Uterus (tissue), 3 donors: ENCODE measurements at regions not wholly inside any gene's neighbourhood (a gene's known extent, or its start where the extent isn't known, plus 50 kb on each side); places are given as distances from the start of the nearest gene placed in this dataset.

Experiments
- DNase-seq, 2 donors: peaks; one replicate each; pipeline ENCODE4 v3.0.0-alpha.2; 2019 to 2020
- H3K27ac ChIP-seq, 2 donors: fragments of 200-600 bp; sonication (generic); 1 replicate in 1 of 2; 2 replicates in 1 of 2; pipeline ENCODE4 v1.5.1; 2016 to 2018
- H3K27me3 ChIP-seq, 2 donors: fragments of 200-600 bp; sonication (generic); one replicate each; pipeline ENCODE4 v1.5.1; 2018 to 2019; ENCODE audit warnings: control low read depth in 1 of 2
- H3K36me3 ChIP-seq, 2 donors: fragments of 200-600 bp; sonication (generic); one replicate each; pipeline ENCODE4 v1.5.1; 2019; ENCODE audit warnings: control low read depth in 1 of 2
- H3K4me1 ChIP-seq, 2 donors: fragments of 200-600 bp; sonication (generic); one replicate each; pipeline ENCODE4 v1.5.1; 2018 to 2019; ENCODE audit warnings: control low read depth in 1 of 2
- H3K4me3 ChIP-seq, 2 donors: fragments of 200-600 bp; sonication (generic); 1 replicate in 1 of 2; 2 replicates in 1 of 2; pipeline ENCODE4 v1.5.1; 2018 to 2019; ENCODE audit warnings: mild to moderate bottlenecking in 1 of 2
- H3K9me3 ChIP-seq, 2 donors: fragments of 200-600 bp; sonication (generic); one replicate each; pipeline ENCODE4 v1.5.1; 2019; ENCODE audit warnings: control low read depth in 1 of 2
- CTCF ChIP-seq, 4 experiments: fragments of 200-600 bp in 2 of 4; fragments of 450-650 bp in 2 of 4; sonication (generic) in 2 of 4; IDR thresholded peaks; one replicate each; pipeline ENCODE4 v1.5.1; 2016 to 2019; ENCODE audit warnings: antibody characterized with exemption in 4 of 4, mild to moderate bottlenecking in 2 of 4, moderate library complexity in 1 of 4
- POLR2A ChIP-seq, 2 donors: fragments of 450-650 bp; IDR thresholded peaks; one replicate each; pipeline ENCODE4 v1.6.1; 2016; ENCODE audit warnings: antibody characterized with exemption in 2 of 2, mild to moderate bottlenecking in 1 of 2, moderate library complexity in 1 of 2
- intact Hi-C: fragments of 100-400 bp; cut with DNase I; formaldehyde crosslinking; loops from one replicate; pipeline ENCODE4 v1.15.1; 2023; ENCODE audit warnings: low total_unique reads
- donor health status: DM: yes; HTN: yes; CAD: no.

DNA sequence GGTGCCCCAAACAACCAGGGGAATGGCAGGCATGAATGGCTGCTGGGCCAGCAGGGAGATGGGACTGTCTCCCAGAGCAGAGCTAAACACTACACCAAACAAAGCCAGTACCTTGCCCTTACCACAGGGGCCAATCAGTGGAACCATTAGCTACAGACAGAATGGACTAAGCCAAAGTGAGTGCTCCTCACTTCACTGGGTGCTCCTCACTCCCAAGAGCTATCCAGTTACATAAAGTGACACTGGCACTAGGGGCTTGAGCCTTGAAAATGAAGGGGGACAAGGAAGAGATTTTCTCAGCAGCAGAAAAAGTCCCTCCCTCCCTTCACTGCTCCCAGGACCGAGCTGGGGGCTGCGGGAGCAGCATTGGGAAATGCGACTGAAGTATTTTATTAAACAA, 110.9 kb upstream of the SHB start:
- intact Hi-C loops: loop anchor here (10.0 kb wide), 1 partner anchor 55 kb away; no protein-coding TSS in a partner anchor

DNA sequence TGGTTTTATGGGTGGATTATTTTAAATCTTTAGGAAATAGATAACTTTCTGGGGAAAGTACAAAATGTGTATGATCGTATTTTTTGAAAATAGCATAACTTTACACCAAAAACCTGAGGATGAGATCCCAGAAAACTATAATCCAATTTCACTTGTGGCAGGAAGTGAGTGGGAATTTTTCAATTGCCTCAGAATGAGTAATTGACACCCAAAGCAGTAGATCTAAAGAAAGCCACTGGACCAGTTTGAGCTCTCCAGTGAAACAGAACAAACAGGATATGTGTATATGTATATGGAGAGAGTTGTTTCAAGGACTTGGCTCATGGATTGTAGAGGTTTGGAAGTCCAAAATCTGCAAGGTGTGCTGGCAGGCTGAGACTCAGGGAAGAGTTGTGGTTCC, 109.2 kb upstream of the SHB start:
- H3K4me3 ChIP-seq: no peak overlapping the region
- H3K36me3 ChIP-seq: no peaks in the 10 kb centered on the region
- TF ChIP-seq CTCF (IDR thresholded peaks at IDR 0.05) (no peak), POLR2A (IDR thresholded peaks at IDR 0.05) (no peak)
- intact Hi-C loops: no loop called here
- no peak overlapping the region for H3K27ac ChIP-seq
- no peaks in the 10 kb centered on the region for H3K4me1 ChIP-seq
- no peaks in the 10 kb centered on the region for H3K27me3 ChIP-seq
- no peak for DNase-seq
- no peaks in the 10 kb centered on the region for H3K9me3 ChIP-seq

More for the DNA sequence above, 110.9 kb upstream of the SHB start:
- no peaks in the 10 kb centered on the region for H3K36me3 ChIP-seq
- no peak for DNase-seq
- H3K9me3 ChIP-seq: no peaks in the 10 kb centered on the region
- H3K4me3 ChIP-seq: no peak overlapping the region
- TF ChIP-seq CTCF (IDR thresholded peaks at IDR 0.05) (no peak), POLR2A (IDR thresholded peaks at IDR 0.05) (no peak)
- no peaks in the 10 kb centered on the region for H3K4me1 ChIP-seq
- no peak overlapping the region for H3K27ac ChIP-seq
- H3K27me3 ChIP-seq: no peaks in the 10 kb centered on the region

- TF ChIP-seq POLR2A (IDR thresholded peaks at IDR 0.05): no peak
- no peak for TF ChIP-seq CTCF (IDR thresholded peaks at IDR 0.05)
- Histone ChIP-seq H3K4me1 (no peaks in the 10 kb centered on the region), H3K27ac (no peak overlapping the region), H3K36me3 (no peaks in the 10 kb centered on the region), H3K9me3 (no peaks in the 10 kb centered on the region), H3K27me3 (no peaks in the 10 kb centered on the region), H3K4me3 (no peak overlapping the region)
- DNase-seq: no peak
- intact Hi-C loops: no loop called here
Observed at GRCh38 chr9:38177680-38178079, 108.7 kb upstream of the SHB start.

DNA sequence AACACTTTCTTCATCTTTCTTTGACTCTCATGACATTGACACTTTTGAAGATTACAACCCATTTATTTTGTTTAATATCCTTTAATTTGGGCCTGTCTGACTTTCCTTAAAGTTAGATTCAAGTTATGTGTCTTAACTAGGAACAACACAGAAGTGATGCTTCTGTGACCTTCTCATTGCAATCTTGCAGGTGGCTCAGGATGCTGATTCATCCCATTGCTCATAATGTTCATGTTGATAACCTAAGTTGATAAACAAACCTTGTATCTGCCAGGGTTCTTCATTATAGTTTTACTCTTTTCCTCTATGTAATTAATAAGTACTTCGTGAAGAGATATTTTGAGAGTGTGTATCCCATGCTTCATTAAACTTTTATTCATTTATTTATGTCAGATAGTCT, 107.2 kb upstream of the SHB start:
- no peak for DNase-seq
- intact Hi-C loops: no loop called here
- Histone ChIP-seq H3K4me3 (no peak overlapping the region), H3K4me1 (no peaks in the 10 kb centered on the region), H3K27me3 (no peaks in the 10 kb centered on the region), H3K27ac (no peak overlapping the region), H3K36me3 (no peaks in the 10 kb centered on the region), H3K9me3 (no peaks in the 10 kb centered on the region)
- TF ChIP-seq CTCF (IDR thresholded peaks at IDR 0.05) (no peak), POLR2A (IDR thresholded peaks at IDR 0.05) (no peak)

- Histone ChIP-seq H3K9me3 (no peaks in the 10 kb centered on the region), H3K27me3 (no peaks in the 10 kb centered on the region), H3K36me3 (no peaks in the 10 kb centered on the region), H3K27ac (no peak overlapping the region), H3K4me1 (no peaks in the 10 kb centered on the region), H3K4me3 (no peak overlapping the region)
- no peak for DNase-seq
- TF ChIP-seq POLR2A (IDR thresholded peaks at IDR 0.05): no peak
- TF ChIP-seq CTCF (IDR thresholded peaks at IDR 0.05): no peak
- intact Hi-C loops: no loop called here
Observed at GRCh38 chr9:38175423-38175822, 106.4 kb upstream of the SHB start.
